NCI-H1436 (cell line): ENCODE measurements at regions not wholly inside any gene's neighbourhood (a gene's known extent, or its start where the extent isn't known, plus 50 kb on each side); places are given as distances from the start of the nearest gene placed in this dataset.

Experiments used
- DNase-seq: peaks from one replicate; lab custom pipeline; 2025; lab: John Stamatoyannopoulos, UW

DNA sequence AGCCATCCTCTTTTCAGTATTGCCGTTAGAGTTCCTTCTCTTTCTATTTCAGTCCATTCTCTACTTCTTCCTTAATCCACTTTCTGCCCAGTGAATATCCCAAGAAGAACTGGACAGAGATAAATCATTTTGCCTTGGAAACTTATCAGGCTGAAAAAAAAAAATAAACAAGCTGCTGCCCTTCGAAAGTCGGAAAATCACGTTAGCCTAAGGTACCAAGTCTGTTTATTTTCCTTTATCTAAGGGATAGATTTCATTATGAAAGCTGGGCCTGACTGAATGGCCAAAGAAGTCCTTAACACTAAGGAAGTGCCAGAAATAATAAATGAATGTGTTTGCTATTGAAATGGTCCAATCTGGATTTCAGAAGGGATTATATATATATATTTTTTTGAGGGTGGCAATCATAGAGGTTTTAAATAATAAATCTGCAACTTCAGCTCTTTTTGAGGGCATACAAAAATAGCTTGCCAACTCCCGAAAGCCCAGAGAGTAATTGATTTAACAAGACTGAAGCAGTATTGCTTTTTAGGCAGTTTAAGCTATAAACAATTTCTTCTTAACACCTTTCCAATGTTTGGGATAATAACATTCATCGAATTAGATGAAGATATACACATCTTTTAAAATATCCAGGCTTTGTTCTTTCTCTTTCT, 127.0 kb upstream of the STMND1 start:
- no peak for DNase-seq

DNA sequence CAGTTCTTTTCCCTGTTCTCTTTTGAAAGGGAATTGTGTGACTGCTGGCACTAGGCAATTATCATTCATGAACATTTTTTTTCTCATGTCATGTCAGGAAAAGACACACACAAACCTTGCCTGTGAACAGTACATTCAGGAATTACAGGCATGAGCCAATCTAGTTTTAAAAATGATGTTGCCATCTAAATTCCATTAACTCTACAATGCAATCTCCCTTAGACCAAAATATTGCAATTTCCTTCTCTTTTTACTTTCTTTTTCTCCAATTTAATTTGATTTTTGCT, 127.5 kb upstream of the STMND1 start:
- DNase-seq: no peak

DNA sequence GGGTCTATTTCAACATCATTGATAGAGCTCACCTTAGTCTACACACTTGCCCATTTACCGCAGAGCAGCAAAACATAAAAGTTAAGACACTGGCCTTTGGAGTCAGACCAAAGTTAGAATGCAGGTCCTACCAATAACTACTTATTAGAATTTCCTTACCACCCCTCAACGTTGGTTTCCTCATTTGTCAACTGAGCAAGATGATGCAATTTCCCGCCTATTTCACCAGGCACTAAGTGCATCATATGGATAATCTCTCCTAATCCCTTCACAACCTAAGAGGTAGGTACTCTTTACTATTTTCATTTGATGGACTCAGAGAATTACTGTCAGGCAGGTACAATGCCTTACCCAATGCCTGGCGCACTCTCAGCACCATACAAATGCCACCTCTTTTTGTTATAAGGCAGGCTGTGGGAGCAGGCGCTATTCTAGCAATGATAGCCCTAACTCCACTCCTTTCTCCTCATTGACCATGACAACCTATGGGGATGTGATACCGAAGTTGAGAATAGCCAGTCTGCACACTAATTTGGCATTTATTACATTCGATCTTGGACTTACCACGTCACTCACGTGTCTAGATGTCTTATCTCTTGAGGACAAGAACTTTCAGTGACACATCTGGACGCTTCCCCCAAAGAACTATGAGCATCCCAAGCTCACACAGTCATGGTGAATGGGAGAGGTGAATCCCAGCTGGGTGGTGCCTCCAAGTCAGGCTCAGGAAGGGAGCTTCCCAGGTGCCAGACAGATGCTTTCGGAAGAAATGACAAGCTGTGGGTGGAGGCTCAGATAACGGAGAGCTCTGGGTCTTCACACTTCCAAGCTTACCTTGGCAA, 128.1 kb upstream of the STMND1 start:
- DNase-seq: no peak

DNA sequence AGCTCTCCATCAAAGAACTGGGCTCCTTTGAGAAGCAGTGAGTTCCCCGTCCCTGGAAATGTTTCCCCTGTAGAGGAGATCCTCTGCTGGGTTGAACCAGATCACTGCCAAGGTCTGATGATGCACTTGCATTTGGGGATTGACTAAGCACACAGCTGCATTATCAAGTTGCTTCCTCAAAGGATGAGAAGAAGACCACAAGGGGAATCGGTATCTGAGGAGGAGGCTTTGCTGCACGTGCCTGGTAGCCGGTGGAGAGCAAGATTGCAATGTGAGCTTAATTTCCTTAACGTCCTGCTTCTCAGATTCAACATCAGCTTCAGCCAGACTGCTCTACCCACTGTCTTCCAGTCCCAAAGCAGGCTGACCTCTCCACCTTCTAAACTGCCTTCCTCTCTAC, 128.8 kb upstream of the STMND1 start:
- no peak for DNase-seq

DNA sequence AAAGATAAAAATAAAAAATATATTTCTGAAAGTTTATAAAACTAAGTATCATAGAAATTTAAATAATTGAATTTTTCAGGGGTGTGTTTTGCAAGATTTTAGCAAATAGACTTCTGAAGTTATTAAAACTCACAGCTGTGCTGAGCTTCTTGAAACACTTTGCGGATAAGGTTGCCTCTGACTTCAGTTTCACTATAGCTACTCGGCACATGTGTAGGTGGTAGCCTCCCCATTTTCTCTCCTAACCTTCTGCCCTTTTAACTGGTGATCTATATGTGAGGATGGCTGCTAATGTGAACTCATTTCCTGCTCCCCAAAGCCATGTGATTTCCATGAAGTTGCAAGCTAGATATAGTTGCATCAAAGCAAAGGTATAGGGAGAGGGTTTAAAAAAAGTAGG, 129.3 kb upstream of the STMND1 start:
- no peak for DNase-seq

DNA sequence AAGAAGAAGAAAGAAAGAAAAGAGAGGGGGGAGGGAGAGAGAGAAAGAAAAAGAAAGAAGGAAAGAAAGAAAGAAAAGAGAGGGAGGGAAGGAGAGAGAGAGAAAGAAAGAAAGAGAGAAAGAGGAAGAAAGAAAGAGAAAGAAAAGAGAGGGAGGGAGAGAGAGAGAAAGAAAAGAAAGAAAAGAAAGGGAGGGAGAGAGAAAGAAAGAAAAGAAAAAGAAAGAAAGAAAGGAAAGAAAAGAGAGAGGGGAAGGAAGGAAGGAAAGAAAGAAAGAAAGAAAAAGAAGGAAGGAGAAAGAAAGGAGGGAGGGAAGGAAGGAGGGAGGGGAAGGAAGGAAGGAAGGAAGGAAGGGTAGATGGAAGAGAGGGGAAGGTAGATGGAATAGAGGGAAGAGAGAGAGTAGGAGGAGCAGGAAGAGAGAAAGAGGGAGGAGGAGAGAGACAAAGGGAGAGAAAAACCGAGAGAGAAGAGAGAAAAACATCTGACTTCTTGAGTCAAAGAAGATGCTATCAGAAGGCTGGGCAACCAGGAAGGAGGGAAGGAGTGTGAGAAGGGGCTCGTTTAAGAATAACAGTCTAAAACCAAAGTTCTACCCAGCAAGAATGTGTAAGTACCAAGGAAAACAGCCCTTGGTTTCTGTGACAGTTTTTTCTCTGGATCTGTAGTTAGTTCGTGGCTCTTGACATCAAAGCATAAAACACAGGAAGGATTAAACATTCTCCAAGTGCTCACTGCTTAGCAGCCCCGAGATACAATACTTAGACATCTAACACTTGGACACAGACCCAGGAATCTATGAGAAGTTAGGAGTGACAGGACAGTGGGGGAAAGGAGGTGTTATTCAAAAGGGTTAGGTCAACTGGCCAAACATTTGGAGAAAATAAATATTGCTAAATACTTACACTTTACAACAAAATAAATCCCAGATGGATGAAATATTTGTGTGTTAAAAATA, 131.9 kb upstream of the STMND1 start:
- no peak for DNase-seq

DNA sequence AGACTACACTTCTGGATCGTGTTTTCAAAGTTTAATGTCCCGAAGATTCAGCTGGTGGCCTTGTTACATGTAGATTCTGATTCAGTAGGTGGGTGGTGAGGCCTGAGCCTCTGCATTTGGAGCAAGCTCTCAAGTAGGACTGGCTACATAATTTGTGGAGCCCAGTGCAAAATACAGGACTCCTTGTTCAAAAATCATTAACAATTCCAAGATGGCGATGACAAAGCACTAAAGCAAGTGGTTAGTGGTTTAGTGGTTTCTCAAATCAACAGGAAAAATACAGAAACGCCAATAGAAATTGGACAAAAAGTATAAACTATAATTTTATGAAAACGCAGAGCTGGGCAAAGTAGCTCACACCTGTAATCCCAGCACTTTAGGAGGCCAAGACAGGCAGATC, 133.7 kb upstream of the STMND1 start:
- DNase-seq: no peak

DNA sequence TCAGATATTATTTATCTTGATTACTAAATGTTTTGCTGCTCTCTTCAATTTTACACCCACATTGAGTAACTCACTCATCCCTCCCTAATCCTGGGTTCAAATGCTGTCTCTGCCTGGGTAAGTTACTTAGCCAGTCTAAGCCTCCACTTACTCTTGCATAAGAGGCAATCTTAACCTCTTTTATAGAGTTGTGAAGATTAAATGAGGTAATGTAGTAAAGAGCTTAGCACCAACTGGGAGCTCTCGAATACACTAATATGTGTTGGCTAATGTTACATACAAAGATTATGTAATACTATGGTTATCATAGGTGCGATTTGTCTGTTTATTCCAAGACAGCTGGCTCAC, 134.4 kb upstream of the STMND1 start:
- no peak for DNase-seq

DNA sequence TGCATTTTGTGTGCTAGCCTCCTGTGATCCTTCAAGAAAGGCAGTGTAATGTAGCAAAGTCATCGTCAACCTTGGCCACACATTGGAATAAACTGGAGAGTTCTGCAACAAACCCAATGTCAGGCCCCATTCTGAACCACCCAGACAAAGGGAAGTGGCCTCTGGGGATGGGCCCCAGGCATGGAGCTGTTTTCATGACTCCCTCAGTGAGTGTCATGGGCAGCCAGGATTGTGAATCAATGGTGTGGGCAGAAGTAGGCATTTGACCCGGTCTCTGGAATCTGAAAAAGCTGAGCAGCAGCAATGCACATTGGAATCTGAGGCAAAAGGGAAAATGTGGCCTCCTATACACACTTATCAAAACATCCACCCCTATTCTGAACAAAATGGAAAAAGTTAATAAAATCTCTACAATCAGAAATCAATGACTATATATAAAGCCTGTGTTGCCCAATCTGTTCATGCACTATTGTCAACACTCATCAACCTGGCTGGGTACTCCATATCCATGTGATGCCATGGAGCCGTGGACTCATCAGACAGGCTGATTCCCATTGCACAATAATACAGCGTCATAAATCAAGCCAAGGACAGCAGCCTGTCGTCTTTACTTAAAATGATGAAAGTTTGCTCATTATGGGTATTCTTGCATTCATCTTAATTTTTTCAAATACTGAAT, 134.9 kb upstream of the STMND1 start:
- no peak for DNase-seq

DNA sequence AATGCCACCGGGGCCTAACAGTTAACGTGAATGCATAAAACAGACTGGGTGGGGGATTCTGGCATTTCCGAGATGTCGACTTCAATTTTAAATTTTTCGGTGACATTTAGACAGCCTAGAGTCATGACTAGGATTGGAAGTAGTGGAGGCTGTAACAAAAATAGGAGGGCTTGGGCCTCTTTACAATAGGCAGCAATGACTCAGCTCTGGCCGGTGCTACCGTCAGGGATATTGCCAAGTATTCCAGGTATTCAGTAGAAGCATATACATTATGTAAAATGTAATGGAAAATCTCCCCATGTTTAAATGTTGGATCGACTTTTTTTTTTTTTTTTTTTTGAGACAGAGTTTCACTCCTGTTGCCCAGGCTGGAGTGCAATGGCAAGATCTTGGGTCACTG, 136.2 kb upstream of the STMND1 start:
- DNase-seq: no peak

DNA sequence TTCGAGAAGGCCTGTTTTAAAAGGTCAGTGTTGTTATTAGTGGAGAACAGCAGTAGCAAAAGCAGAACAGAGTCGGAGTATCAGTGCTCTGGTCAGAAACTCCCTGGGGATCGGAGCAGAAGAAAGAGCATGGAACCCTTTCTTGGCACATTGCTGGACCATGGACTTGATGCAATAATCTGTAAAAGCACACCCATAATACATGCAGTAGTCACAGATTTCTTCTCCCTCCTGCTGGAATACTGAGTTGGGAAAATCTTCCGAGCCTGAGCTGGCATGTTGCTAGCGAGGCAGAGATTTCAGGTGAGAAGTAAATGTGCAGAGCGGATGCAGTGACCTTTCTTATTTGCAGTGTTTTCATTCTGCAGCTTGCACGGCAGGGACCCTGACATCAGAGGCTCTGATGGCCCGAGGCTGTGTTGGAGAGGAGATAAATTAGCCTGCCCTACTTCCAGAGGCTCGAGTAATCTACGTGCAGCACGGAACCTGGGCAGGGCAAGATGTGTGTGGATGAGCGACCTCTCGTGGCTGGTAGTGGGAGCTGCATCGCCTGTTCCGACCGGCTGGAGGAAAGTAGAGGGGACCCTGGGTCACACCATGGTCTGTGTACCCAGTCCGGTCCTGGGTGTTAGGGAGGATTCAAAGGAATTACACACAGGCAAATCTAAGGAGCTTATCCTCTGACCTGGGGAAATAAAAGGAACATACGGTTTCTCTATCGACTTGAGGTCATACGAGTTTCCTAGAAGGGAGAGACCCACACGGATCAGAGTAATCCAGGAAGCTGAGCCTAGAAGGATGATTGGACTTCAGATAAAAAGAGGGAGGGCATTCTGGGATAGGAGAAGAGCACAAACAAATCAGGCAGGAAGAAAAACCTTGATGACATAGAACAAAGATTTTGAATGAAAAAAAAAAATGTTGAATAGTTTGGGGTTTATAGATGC, 137.0 kb upstream of the STMND1 start:
- DNase-seq: peak; percentile 89

DNA sequence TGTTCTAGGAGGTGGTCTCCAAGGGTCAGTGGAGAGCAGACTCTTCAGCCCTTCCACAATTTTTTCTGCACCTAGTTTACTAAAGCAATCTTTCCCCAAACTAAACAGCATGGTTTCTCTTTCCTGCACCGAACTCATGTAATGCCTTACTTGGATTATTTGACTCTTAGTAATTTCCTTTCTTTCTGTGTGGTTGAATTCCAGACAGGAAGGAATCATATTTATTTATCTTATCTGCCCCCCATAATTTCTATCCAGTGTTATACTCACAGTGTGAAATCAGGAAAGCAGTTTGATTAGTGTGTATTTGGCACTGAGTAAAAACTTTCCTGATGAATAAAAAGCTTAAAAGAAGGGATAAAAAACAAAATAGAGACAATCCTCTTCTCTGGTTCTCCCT, 140.3 kb upstream of the STMND1 start:
- DNase-seq: no peak

DNA sequence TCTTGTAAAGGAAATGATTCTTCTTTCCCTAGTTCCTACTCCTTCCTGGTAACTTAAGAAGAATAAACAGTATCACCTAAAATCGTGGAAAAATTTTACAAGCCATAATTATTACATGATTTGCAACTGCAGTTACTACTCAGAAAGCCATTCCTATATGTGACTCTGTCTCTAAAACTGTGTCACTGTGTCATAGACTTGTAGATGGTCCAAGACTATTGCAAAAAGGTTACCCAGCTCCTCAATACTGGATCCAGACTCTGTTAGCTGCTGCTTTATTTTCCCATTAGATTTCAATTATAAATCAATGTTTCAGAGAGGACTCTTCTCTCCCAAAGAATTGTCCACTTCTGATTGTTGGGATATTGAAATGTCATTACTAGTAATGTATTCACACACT, 142.1 kb upstream of the STMND1 start:
- no peak for DNase-seq

DNA sequence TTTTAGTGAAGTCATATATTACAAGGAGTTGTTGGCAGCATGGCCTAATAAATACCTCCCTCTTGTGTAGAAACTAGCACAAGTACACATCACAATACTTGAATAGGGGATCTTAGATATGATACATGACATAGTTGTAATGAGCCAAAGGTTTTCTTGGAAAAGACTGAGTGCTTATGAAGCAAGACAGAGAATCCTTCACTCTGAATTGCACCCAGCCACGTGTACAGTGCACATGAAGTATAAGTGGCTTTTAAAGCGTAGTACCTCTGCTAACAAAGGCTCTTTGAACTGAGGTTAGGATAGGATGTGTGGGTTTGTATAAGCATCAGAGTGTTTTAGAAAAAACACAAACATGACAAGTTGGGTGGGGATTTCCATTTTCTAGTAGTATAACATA, 145.5 kb upstream of the STMND1 start:
- DNase-seq: no peak

DNA sequence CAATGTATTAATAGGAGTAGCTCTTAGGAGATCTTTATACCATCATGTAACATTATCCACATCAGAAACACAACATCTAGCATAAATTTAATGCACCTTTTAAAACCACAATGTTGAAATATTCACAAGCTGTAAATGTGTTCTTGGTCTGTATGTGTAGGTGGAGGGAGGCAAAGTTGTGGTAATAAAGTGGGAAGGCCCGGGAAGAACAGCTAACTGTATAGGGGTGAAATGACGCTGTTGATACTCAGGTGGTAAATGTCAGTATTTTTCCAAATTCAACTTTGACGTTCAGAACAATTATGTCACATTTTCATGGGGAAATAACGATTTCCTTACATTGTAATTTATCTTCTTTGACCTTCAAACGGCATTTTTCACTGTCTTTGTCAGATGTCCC, 146.0 kb upstream of the STMND1 start:
- DNase-seq: no peak

DNA sequence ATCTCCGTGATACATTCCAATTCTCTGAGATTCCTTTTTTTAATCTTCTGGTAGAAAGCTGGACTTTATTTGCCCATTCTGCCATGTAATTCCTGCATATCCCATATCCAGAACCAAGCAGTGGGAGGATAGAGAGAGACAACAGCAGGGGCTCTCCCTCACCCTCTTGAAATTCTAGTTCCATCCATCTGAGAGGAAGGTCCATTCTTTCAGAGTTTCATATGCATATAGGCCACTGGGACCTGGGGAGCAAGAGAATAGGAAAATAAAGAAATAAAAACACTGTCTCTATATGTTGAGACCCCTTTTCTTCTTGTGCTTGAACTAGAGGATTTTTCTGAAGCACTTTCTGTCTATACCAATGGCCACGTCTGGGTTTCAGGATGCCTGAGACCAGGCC, 147.9 kb upstream of the STMND1 start:
- DNase-seq: no peak

DNA sequence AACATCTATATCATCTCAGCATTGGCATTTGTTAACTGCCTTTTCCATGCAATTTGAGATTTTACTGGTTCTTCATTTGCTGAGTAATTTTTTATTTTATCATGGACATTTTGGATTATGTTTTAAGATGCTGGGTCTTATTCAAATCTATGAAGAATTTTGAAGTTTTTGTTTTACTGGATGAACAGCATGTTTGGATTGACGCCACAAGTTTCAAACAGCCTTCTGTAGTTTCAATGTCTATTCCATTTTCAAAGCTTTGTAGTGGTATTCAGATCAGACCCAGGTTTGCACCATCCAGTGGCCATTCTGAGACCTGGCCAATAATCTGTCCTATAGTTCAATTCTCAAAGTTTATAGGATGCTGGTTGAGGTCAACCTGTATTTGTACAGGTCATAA, 148.4 kb upstream of the STMND1 start:
- DNase-seq: no peak

DNA sequence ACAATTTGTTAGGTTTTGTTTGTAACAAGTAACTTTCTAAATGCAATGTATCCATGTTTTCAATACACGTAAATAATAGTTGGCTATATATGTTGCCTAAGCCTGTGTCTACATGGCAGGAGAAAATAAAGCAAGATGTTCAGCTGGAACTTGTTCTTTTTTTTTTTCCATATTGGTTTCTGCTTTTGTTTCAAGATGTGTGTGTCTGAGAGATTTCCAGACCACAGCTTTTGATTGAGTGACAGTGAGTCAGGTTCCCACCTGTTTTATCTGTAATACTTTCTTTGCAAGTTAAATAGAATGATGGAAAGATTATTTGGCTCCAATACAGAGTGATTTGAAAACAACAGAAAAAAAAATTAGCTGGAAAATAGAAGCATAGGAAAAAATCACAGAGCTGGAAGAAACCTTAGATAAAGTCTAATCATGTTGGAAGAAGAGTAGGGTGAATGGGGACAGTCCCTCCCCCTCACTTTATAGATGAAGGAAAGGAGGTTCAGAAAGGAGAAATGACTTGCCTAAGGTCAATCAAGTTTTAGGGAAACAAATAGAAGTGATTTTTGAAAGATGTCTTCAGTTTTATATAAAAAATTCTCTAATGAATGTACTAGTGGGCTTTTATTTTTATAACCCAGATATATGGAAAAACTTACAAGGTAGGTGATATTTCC, 150.9 kb upstream of the STMND1 start:
- DNase-seq: no peak

DNA sequence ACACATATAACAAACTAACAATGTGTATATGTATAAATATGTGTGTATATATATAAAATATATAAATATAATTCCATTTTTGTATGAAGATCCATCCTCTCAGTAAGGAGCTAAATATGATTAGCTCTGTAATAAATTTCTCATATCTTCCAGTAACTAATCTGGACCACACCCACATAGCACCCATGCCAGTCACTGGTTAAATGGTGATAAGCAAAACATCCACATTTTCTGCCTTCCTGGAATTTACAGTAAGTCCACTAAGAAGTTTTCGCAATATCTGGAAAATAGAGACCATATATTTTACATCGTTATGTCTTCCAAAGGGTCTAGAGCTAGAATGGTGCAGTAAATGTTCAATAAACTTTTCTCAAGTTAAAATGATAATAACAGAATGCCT, 151.5 kb upstream of the STMND1 start:
- no peak for DNase-seq

DNA sequence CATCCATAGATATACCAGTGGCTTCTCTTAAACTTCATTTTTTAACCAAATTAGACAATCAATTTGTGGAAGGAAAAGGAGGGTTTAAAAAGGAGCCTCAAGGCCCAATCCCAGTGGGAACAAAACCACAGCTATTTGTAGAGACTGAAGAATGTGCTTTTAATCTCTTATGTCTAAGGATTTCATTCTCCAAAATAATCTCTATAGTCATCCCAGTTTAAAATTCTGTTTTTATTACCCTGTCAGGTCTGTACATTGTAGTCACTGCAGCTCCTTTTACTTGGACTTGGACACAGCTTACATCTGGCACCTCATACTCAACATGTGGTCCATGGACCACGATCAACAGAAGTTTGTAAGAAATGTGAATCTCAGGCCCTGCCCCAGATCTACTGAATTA, 152.1 kb upstream of the STMND1 start:
- no peak for DNase-seq

DNA sequence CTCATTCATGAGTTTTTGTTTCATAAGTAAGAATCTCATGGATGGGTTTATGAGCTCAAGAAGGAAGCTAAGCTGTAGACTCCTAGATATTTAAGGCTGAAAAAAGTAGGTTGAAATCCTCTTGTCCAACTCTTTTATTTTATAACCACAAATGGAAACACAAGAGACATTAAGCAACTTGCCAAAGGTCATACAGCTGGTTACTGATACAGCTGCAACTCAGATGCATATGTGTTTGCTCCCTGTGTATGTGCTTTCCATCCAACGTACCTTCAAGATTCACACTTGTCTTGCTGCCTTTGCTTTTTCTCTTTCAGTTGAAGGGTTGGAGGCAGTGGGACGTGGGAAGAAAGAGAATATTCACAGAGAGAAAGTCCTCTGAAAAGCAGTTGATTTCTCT, 153.5 kb upstream of the STMND1 start:
- no peak for DNase-seq
